OCI-LY7 (cell line): ENCODE measurements at regions not wholly inside any gene's neighbourhood (a gene's known extent, or its start where the extent isn't known, plus 50 kb on each side); places are given as distances from the start of the nearest gene placed in this dataset.

Experiments
- BruUV-seq: library from RNA; stranded (reverse); fragments of 400-500 nt; replicated peaks from 2 replicates; lab custom pipeline; 2021; lab: Mats Ljungman, UMichigan
- CTCF ChIA-PET: fragments of 300-600 bp; sonication (Branson Sonifier 250); formaldehyde crosslinking; loops from one replicate; lab custom pipeline; 2022; ENCODE audit warnings: antibody characterized with exemption; ENCODE audit not compliant: unreplicated experiment; lab: Charles Lee
- POLR2A ChIA-PET: fragments of 300-600 bp; sonication (Branson Sonifier 250); formaldehyde crosslinking; loops from one replicate; lab custom pipeline; 2022; ENCODE audit warnings: antibody characterized with exemption; lab: Charles Lee
- DNase-seq: peaks from one replicate; pipeline ENCODE4 v3.0.0-alpha.2; 2015; ENCODE audit warnings: low spot score
- H2AFZ ChIP-seq: fragments of 200-600 bp; sonication (generic), shearing (Covaris generic); 2 replicates; pipeline ENCODE4 v1.6.1; 2014; ENCODE audit warnings: mild to moderate bottlenecking, antibody characterized with exemption, low read length, moderate library complexity
- H3K27ac ChIP-seq: fragments of 200-600 bp; sonication (generic); 2 replicates; pipeline ENCODE4 v1.5.1; 2014; ENCODE audit warnings: mixed run types, low read depth, mild to moderate bottlenecking, moderate library complexity, low read length, inconsistent platforms; ENCODE audit not compliant: poor library complexity, severe bottlenecking
- H3K36me3 ChIP-seq: fragments of 200-600 bp; sonication (generic); 2 replicates; pipeline ENCODE4 v1.6.1; 2014; ENCODE audit warnings: mild to moderate bottlenecking, antibody characterized with exemption, low read length, moderate library complexity, mixed read lengths; ENCODE audit not compliant: insufficient read depth
- H3K4me1 ChIP-seq: fragments of 200-600 bp; sonication (generic); 2 replicates; pipeline ENCODE4 v1.5.1; 2014; ENCODE audit warnings: mild to moderate bottlenecking, low read length; ENCODE audit not compliant: insufficient read depth, poor library complexity, severe bottlenecking
- H3K4me2 ChIP-seq: fragments of 200-600 bp; sonication (generic); 2 replicates; pipeline ENCODE4 v1.6.1; 2014; ENCODE audit warnings: mild to moderate bottlenecking, low read length
- H3K4me3 ChIP-seq: fragments of 200-600 bp; sonication (generic); 2 replicates; pipeline ENCODE4 v1.5.1; 2014; ENCODE audit warnings: mild to moderate bottlenecking, low read depth, low read length; ENCODE audit not compliant: poor library complexity, severe bottlenecking
- H3K79me2 ChIP-seq: fragments of 200-600 bp; sonication (generic); 2 replicates; pipeline ENCODE4 v1.6.1; 2016; ENCODE audit warnings: low read depth, mild to moderate bottlenecking, low read length, moderate library complexity, mixed read lengths; ENCODE audit not compliant: insufficient read depth
- H3K9me2 ChIP-seq: fragments of 200-600 bp; sonication (generic); 2 replicates; pipeline ENCODE4 v1.6.1; 2016; ENCODE audit warnings: mild to moderate bottlenecking, low read length, mixed read lengths; ENCODE audit not compliant: insufficient read depth
- H3K9me3 ChIP-seq: fragments of 200-600 bp; sonication (generic); 2 replicates; pipeline ENCODE4 v1.6.1; 2014; ENCODE audit warnings: mild to moderate bottlenecking, mixed run types, low read length, mixed read lengths
- H4K20me1 ChIP-seq: fragments of 200-600 bp; sonication (generic); 2 replicates; pipeline ENCODE4 v1.6.1; 2014; ENCODE audit warnings: mild to moderate bottlenecking, antibody characterized with exemption, low read length, moderate library complexity, mixed read lengths; ENCODE audit not compliant: insufficient read depth
- EZH2phosphoT487 ChIP-seq: fragments of 200-600 bp; sonication (generic); IDR thresholded peaks from 2 replicates; pipeline ENCODE4 v1.6.1; 2018; ENCODE audit warnings: low read depth, borderline replicate concordance, mild to moderate bottlenecking, mixed run types, antibody characterized with exemption, low read length, moderate library complexity, mixed read lengths
- intact Hi-C: fragments of 100-400 bp; cut with micrococcal nuclease; formaldehyde crosslinking; loops from one replicate; pipeline ENCODE4 v1.10.0; 2022; ENCODE audit not compliant: unreplicated experiment
- TF ChIP-seq, protein P1 (sequence below): fragments of 200-600 bp; sonication (generic); conservative IDR thresholded peaks from 2 replicates; pipeline ENCODE4 v1.5.1; 2014; ENCODE audit warnings: mild to moderate bottlenecking, antibody characterized with exemption, low read length, moderate library complexity, mixed read lengths

DNA sequence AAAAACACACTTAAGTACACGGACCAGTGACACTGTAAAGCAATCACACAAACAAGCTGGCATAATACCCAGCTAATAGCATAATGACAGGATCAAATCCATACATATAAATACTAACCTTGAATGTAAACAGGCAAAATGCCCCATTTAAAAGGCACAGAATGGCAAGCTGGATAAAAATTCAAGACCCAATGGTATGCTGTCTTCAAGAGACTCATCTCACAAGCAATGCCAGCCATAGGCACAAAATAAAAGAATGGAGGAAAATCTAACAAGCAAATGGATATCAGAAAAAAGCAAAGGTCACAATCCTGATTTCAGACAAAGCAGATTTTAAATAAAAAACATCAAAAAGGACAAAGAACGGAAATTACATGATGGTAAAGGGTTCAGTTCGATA is 79.1 kb upstream of the PTGFR start:
- H3K9me3 ChIP-seq = no peaks in the 10 kb centered on the region
- BruUV-seq = no TSS peak
- no peaks in the 10 kb centered on the region for H3K9me2 ChIP-seq
- no peak overlapping the region for H3K4me2 ChIP-seq
- no peak for DNase-seq
- POLR2A ChIA-PET = no interaction called here
- intact Hi-C loops = no loop called here
- H4K20me1 ChIP-seq = no peaks in the 10 kb centered on the region; the same call in 1 of the 2 replicates
- CTCF ChIA-PET = no interaction called here
- no peak for TF ChIP-seq EZH2phosphoT487
- TF ChIP-seq, protein P1, sequence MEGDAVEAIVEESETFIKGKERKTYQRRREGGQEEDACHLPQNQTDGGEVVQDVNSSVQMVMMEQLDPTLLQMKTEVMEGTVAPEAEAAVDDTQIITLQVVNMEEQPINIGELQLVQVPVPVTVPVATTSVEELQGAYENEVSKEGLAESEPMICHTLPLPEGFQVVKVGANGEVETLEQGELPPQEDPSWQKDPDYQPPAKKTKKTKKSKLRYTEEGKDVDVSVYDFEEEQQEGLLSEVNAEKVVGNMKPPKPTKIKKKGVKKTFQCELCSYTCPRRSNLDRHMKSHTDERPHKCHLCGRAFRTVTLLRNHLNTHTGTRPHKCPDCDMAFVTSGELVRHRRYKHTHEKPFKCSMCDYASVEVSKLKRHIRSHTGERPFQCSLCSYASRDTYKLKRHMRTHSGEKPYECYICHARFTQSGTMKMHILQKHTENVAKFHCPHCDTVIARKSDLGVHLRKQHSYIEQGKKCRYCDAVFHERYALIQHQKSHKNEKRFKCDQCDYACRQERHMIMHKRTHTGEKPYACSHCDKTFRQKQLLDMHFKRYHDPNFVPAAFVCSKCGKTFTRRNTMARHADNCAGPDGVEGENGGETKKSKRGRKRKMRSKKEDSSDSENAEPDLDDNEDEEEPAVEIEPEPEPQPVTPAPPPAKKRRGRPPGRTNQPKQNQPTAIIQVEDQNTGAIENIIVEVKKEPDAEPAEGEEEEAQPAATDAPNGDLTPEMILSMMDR = no peak
- H2AFZ ChIP-seq = no peak overlapping the region
- no peak overlapping the region for H3K27ac ChIP-seq
- H3K4me1 ChIP-seq = no peaks in the 10 kb centered on the region
- H3K79me2 ChIP-seq = no peaks in the 10 kb centered on the region
- no peaks in the 10 kb centered on the region for H3K36me3 ChIP-seq
- H3K4me3 ChIP-seq = no peak overlapping the region

DNA sequence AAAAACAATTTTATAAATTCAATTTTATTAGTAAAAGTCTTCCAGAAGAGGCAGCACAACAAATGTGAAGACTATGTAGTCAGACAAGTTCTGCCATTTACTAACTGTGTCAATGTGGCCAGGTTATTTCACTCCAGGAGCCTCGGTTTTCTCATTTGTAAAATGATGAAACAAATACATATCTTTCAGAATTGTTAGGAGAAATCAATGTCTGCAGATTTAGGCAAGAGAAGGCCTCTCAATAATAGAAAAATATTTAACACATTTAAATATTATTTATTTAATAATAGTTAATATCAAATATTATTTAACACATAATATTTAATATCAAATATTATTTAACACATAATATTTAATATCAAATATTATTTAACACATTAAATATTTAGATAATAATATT is 75.6 kb upstream of the PTGFR start:
- Histone ChIP-seq H3K79me2 (no peaks in the 10 kb centered on the region), H4K20me1 (no peaks in the 10 kb centered on the region; the same call in 1 of the 2 replicates), H3K9me3 (no peaks in the 10 kb centered on the region), H3K27ac (no peak overlapping the region), H3K4me1 (no peaks in the 10 kb centered on the region), H3K9me2 (no peaks in the 10 kb centered on the region), H2AFZ (no peak overlapping the region), H3K4me2 (no peak overlapping the region), H3K36me3 (no peaks in the 10 kb centered on the region), H3K4me3 (no peak overlapping the region)
- no peak for TF ChIP-seq EZH2phosphoT487
- TF ChIP-seq, protein P1 = no peak
- no TSS peak for BruUV-seq
- no peak for DNase-seq
- ChIA-PET CTCF (no interaction called here), POLR2A (no interaction called here)
- intact Hi-C loops = no loop called here

DNA sequence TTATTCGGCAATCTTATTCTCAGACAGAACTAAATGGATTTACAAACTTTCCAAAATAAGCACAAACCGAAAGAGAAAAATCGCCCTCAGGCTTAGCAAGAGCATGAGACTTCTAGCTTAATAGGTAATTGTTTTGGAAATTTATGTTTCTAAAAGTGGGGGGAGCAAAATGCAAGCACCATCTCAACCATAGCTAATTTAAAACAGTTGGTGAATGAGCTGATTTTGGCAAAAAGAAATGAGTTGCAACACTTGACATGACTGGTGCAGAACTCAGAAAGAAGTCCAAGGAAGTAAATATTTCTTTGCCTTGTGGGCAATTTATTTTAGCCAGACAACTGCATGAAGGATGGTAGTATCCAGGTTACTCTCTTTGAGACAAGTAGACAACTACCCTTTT is 71.5 kb upstream of the PTGFR start:
- H3K4me3 ChIP-seq = no peak overlapping the region
- H3K9me3 ChIP-seq = no peaks in the 10 kb centered on the region
- BruUV-seq = no TSS peak
- POLR2A ChIA-PET = no interaction called here
- H3K9me2 ChIP-seq = no peaks in the 10 kb centered on the region
- no peak for DNase-seq
- intact Hi-C loops = no loop called here
- no peaks in the 10 kb centered on the region; the same call in 1 of the 2 replicates for H4K20me1 ChIP-seq
- no peak overlapping the region for H3K4me2 ChIP-seq
- H3K4me1 ChIP-seq = no peaks in the 10 kb centered on the region
- CTCF ChIA-PET = no interaction called here
- H3K79me2 ChIP-seq = no peaks in the 10 kb centered on the region
- H2AFZ ChIP-seq = no peak overlapping the region
- H3K36me3 ChIP-seq = no peaks in the 10 kb centered on the region
- TF ChIP-seq EZH2phosphoT487 = no peak
- TF ChIP-seq, protein P1 = no peak
- no peak overlapping the region for H3K27ac ChIP-seq
